ENCODE measurements at regions not wholly inside any gene's neighbourhood (a gene's known extent, or its start where the extent isn't known, plus 50 kb on each side); places are given as distances from the start of the nearest gene placed in this dataset.

GRCh38 chr5:135191084-135191826, 157.2 kb upstream of the PITX1 start:
- Histone ChIP-seq H3K23me2 (ENCODE audit: insufficient read length, low read depth, low read length, poor library complexity, severe bottlenecking) (peaks cover 6% of the 10 kb centered on the region), H3K56ac (ENCODE audit: insufficient read length, low read depth, low read length) (no peak overlapping the region), H3K23ac (ENCODE audit: insufficient read length, low read depth, low read length) (no peak overlapping the region), H2BK120ac (ENCODE audit: low read depth, low read length, poor library complexity, severe bottlenecking) (no peak overlapping the region), H3K79me2 (ENCODE audit: insufficient read depth, low read length) (no peaks in the 10 kb centered on the region), H2BK15ac (ENCODE audit: low read depth, low read length) (no peak overlapping the region), H3K4ac (ENCODE audit: low read depth, low read length) (no peak overlapping the region), H4K91ac (ENCODE audit: insufficient read length, low read depth, low read length) (no peak overlapping the region), H3K79me1 (ENCODE audit: insufficient read depth, low read depth, low read length, poor library complexity, severe bottlenecking) (no peaks in the 10 kb centered on the region), H2BK20ac (ENCODE audit: low read depth, low read length, poor library complexity, severe bottlenecking) (no peak overlapping the region), H3T11ph (ENCODE audit: low read length) (no peak overlapping the region), H3K18ac (ENCODE audit: insufficient read length, low read depth, low read length) (no peak overlapping the region), H3K9ac (ENCODE audit: extremely low read depth, insufficient read length, low read length) (no peak overlapping the region), H3K9me3 (ENCODE audit: control insufficient read depth, low read depth, low read length) (no peaks in the 10 kb centered on the region), H2BK5ac (ENCODE audit: insufficient read length, low read length) (no peak overlapping the region), H4K5ac (ENCODE audit: insufficient read length, low read depth, low read length) (no peak overlapping the region), H2BK12ac (ENCODE audit: insufficient read length, low read depth, low read length) (no peak overlapping the region), H3K4me2 (ENCODE audit: insufficient read depth, insufficient read length, low read length) (peak overlapping the region; percentile 20), H3K4me1 (ENCODE audit: insufficient read depth, low read length) (no peaks in the 10 kb centered on the region), H3K14ac (ENCODE audit: insufficient read depth, low read length) (no peak overlapping the region), H4K8ac (replicated peaks; ENCODE audit: insufficient read length, low read depth, low read length) (no peak overlapping the region), H2AK5ac (ENCODE audit: insufficient read length, low read length) (no peak overlapping the region), H3K27ac (ENCODE audit: insufficient read length, low read depth, low read length) (no peak overlapping the region), H3K27me3 (ENCODE audit: insufficient read depth, low read length) (peaks cover 3% of the 10 kb centered on the region; the same call in 1 of the 2 replicates), H4K20me1 (ENCODE audit: control insufficient read depth, insufficient read depth, insufficient read length) (no peaks in the 10 kb centered on the region), H2AFZ (ENCODE audit: low read length) (no peak overlapping the region)
- Mint-ChIP-seq H3K27ac (no peak overlapping the region), H3K4me3 (peak overlapping the region; percentile 54 to 75), H3K27me3 (ENCODE audit: low read depth) (peaks cover 80% of the 10 kb centered on the region), H3K4me1 (peaks cover 5 to 13% of the 10 kb centered on the region in 2 experiments), H3K9me3 (no peaks in the 10 kb centered on the region; a peak in 1 of 5 replicates), H3K36me3 (ENCODE audit: insufficient read depth in 1 of 3, low read depth in 3 of 3) (no peaks in the 10 kb centered on the region)
- DNase-seq = peak; percentile 92
- WGBS (ENCODE audit: extremely low coverage, insufficient read length, low lambda C conversion rate) = no CpG with 5 or more reads among the region's 54 CpGs
- TF ChIP-seq CTCF (conservative IDR thresholded peaks at IDR 0.05) = peak; percentile 97
